ENCODE measurements at regions not wholly inside any gene's neighbourhood (a gene's known extent, or its start where the extent isn't known, plus 50 kb on each side); places are given as distances from the start of the nearest gene placed in this dataset.

DNA sequence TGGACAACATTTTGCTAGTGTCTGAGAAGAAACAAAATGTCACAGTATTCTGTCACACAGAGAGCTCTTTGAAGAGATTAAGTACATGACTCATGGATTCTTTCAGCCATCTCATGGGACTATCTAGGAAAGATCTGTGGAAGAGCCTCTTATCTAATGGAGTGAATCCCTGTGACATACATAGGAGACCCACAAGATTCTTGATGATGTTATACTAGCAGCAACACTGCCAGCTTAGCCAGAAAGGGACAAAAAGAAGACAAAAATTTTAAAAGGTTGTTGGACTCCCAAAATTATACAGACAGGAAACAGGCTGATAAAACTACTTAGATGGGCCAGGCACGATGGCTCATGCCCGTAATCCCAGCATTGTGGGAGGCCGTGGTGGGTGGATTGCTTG, 143.3 kb upstream of the MGAT5 start:
- in situ Hi-C loops (cut with HindIII; ENCODE audit: low sequenced_read_pairs), result no loop called here
- no peak overlapping the region for H3K4me3 ChIP-seq (ENCODE audit: low read depth, low read length)
- DNase-seq (ENCODE audit: low read depth, low spot score), result no peak
- TF ChIP-seq, protein P1, sequence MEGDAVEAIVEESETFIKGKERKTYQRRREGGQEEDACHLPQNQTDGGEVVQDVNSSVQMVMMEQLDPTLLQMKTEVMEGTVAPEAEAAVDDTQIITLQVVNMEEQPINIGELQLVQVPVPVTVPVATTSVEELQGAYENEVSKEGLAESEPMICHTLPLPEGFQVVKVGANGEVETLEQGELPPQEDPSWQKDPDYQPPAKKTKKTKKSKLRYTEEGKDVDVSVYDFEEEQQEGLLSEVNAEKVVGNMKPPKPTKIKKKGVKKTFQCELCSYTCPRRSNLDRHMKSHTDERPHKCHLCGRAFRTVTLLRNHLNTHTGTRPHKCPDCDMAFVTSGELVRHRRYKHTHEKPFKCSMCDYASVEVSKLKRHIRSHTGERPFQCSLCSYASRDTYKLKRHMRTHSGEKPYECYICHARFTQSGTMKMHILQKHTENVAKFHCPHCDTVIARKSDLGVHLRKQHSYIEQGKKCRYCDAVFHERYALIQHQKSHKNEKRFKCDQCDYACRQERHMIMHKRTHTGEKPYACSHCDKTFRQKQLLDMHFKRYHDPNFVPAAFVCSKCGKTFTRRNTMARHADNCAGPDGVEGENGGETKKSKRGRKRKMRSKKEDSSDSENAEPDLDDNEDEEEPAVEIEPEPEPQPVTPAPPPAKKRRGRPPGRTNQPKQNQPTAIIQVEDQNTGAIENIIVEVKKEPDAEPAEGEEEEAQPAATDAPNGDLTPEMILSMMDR (IDR thresholded peaks at IDR 0.05; ENCODE audit: low read depth, low read length), result no peak

DNA sequence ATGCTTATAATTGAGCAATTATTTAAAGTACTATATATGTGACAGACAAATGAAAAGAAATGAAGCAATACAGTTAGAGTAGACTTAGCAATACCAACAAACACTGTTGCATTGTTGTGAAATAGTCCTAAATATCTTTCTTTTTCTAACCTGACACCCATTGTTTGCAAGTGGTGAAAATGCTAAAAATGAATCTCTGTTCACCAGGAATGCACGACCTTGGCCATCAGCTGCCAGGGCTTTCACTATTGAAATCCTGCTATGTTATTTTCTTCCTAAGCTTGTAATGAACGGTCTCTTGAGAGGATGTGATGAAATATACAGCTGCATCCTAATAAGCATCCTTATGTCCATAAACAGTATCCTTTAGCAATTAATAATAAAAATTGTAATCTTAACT, 136.2 kb upstream of the MGAT5 start:
- in situ Hi-C loops (cut with HindIII; ENCODE audit: low sequenced_read_pairs), result no loop called here
- no peak for DNase-seq (ENCODE audit: low read depth, low spot score)
- TF ChIP-seq, protein P1 (IDR thresholded peaks at IDR 0.05; ENCODE audit: low read depth, low read length), result no peak
- no peak overlapping the region for H3K4me3 ChIP-seq (ENCODE audit: low read depth, low read length)

DNA sequence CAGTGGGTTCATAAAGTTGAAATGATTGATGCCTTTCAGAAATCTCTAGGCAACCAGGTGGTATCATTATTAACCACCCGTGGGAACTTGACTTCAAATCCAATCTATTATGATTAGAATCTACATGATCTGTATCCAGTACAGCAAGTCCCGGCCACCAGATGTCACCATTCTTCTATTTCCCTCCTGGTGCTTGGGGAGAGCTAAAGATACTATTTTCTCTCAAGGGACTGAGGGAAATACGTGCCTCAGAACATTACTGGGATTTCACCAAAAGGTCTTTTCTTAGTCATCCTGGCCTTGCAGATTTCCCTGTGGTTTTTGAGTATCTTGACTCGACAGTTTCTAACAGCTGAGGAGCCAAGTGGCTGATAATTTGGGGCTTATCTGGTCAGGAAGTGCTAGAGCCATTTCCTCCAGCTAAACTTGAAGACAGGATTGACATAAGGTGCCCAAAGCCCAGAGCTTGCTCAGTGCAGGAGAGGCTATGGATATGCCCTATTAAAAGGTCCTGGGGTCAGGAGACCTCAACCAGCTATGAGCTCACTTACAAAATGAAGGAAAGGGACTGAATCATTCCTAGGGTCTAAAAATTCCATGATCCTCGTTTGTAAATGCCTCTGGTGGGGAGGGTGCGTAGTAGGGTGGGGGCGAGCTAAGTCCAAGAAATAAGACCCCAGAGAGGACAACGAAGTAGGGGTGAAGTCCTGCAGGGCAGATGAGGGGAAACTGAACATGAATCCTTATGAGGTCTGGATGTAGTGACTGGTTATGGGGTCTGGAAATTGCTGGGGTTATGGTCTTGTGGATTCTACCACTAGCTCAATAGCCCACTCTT, 135.4 kb upstream of the MGAT5 start:
- in situ Hi-C loops (cut with HindIII; ENCODE audit: low sequenced_read_pairs), result no loop called here
- no peak overlapping the region for H3K4me3 ChIP-seq (ENCODE audit: low read depth, low read length)

DNA sequence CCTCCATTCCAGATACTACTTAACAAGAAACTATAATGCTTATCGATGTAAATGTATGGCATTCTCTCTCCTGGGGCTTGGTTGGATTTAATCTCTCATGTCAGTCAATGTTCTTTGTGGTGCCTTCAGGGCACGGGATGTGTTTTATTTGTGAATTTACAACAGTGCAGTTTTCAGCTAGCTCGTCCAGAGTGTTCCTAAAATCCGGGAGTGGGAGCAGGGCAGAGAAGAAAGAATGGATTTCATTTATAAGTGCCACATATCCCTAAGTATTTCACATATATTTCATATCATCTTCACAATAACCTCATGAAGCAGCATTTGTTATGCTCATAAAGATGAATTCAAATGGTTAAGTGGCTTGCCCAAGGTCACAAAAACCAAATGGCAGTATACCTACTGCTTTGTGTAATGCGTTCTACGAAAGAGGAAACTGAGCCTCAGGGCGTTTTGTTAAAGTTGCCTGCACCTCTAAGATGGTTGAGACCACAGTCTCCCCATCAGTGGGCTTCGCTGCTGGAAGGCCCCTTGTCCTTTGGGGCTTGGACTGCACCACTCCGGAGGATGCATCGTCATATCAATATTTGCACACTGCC, 134.7 kb upstream of the MGAT5 start:
- H3K4me3 ChIP-seq (ENCODE audit: low read depth, low read length), result peak overlapping the region; percentile 61
- DNase-seq (ENCODE audit: low read depth, low spot score), result no peak
- TF ChIP-seq, protein P1 (IDR thresholded peaks at IDR 0.05; ENCODE audit: low read depth, low read length), result no peak
- in situ Hi-C loops (cut with HindIII; ENCODE audit: low sequenced_read_pairs), result no loop called here

More for the DNA sequence above, 135.4 kb upstream of the MGAT5 start:
- TF ChIP-seq, protein P1 (IDR thresholded peaks at IDR 0.05; ENCODE audit: low read depth, low read length), result peak; percentile 80
- DNase-seq (ENCODE audit: low read depth, low spot score), result peak; percentile 96

DNA sequence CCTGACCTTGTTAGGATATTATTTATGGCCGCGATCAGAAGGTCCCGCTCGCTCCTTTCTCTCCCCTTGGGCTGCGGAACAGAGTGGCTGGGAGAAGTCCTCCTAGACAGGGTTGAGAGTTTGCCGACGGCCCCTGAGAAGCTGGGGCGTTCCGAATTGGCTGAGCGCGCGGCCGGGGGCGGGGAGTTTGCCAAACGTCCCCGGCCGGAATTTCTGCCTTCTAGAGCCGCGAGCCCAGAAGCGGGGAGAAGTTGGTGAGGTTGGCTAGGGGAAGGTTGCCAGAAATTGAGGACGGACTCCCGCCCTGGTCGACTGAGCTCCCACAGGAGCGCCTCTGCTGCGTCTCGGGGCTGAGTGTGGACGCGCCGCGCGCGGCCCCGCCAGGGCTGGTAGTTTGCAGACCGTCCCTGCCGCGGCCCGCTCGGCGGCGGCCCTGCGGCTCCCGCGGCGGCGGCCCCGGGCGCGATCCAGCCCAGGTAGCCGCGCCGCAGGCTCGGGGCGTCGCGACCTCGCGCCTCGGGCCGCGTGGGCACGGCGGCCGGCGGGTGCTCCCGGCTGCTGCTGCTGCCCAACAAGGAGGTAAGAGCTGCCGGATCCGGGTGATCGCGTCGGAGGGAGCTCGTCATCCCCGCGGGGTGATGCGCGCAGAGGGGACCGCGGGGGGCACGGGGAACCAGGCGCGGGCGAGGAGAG, 134.0 kb upstream of the MGAT5 start:
- TF ChIP-seq, protein P1 (IDR thresholded peaks at IDR 0.05; ENCODE audit: low read depth, low read length), result no peak
- H3K4me3 ChIP-seq (ENCODE audit: low read depth, low read length), result peak overlapping the region; percentile 61
- DNase-seq (ENCODE audit: low read depth, low spot score), result peak; percentile 96
- in situ Hi-C loops (cut with HindIII; ENCODE audit: low sequenced_read_pairs), result no loop called here

DNA sequence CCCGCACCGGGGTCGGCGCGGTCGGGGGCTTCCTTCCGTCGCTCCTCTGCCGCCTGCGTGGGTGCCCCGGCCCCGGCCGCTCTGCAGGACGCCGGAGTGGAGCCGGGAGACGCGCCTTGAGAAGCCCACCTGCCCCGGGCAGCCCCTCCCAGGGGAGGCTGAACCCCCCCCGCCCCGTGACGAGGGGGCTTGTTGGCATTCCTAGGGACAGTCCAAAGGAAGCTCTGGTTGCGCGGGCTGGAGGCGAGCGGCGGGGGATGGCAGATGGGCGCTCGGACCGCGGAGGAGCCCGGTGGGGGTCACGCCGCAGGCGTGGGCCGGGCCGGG, 133.5 kb upstream of the MGAT5 start:
- TF ChIP-seq, protein P1 (IDR thresholded peaks at IDR 0.05; ENCODE audit: low read depth, low read length), result no peak
- no peak for DNase-seq (ENCODE audit: low read depth, low spot score)
- in situ Hi-C loops (cut with HindIII; ENCODE audit: low sequenced_read_pairs), result no loop called here
- H3K4me3 ChIP-seq (ENCODE audit: low read depth, low read length), result peak overlapping the region; percentile 61

All from astrocyte of the spinal cord (primary cell).